ENCODE measurements at regions not wholly inside any gene's neighbourhood (a gene's known extent, or its start where the extent isn't known, plus 50 kb on each side); places are given as distances from the start of the nearest gene placed in this dataset.

DNA sequence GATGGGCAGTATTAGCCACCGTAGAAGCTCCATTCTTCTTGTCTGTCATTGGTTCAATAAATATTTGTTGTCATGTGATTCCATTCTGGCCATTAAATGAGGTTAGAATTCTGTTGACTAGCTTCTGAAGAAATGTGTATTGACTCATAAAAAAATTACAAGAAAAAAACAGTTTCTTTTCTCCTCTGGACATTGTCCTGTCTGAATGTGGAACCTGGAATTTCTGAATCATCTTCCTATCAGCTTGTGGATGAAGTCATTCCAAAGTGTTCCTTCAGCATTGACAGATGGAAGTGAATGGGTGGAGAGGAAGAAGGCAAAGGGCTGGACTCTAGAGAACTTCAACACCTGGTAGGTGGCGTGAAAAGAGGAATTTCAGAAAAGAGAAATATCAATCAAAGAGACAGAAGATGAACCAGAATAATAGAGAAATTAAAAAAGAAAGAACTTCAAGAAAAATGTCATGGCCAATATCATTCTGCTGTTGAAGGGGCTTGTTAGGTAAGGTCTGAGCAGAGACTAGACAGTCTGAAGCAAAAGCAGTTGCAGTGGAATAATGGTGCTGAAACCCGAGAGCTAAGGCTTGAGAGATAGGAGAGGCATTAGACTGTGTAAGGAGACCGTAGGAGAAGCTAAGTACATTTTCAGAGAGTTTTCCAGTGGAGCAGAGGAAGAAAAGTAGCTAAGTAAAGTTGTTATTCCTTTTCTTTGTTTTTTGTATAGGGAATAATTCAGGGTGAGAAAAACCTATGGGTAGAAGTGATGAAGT is 806.6 kb downstream of the SQOR start:
- H3K36me3 ChIP-seq (ENCODE audit: control insufficient read depth in 5 of 5, insufficient read depth in 5 of 5, low read length in 5 of 5) = no peaks in the 10 kb centered on the region
- no peak overlapping the region for H3K27ac ChIP-seq (ENCODE audit: low read depth, low read length)
- H3K9me3 ChIP-seq (ENCODE audit: control insufficient read depth in 5 of 5, low read length in 5 of 5) = peaks cover 0 to 5% (median 0%) of the 10 kb centered on the region in 5 donors
- H3K4me3 ChIP-seq (ENCODE audit: low read depth in 1 of 5, low read length in 5 of 5) = no peak overlapping the region
- H3K9ac ChIP-seq (ENCODE audit: low read length in 5 of 5) = no peak overlapping the region
- H3K4me1 ChIP-seq (ENCODE audit: control insufficient read depth in 5 of 5, insufficient read depth in 5 of 5, low read length in 5 of 5) = no peaks in the 10 kb centered on the region
- no peaks in the 10 kb centered on the region for H3K27me3 ChIP-seq (ENCODE audit: control insufficient read depth in 5 of 5, insufficient read depth in 4 of 5, low read length in 5 of 5)

DNA sequence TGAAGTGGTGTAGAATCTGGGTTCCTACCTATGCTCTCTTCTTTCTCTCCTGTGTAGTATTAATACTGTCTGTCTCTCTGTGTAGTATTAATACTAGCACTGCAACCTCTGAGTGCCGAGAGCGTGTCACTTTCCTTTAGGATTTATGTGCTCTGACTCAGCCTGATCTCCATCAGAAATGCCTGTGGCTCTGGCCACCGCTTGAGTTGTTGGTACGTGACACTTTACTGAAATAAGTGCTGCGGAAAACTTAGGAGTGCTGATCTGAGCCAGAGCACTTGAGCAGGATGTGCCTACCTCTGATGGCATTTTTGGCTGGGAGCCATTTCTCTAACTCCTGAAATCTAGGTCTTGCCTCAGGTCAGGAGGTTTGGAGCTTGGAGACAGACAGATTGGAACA is 807.4 kb downstream of the SQOR start:
- Histone ChIP-seq H3K4me3 (ENCODE audit: low read depth in 1 of 5, low read length in 5 of 5) (no peak overlapping the region), H3K9me3 (ENCODE audit: control insufficient read depth in 5 of 5, low read length in 5 of 5) (peaks cover 0 to 5% (median 0%) of the 10 kb centered on the region in 5 donors), H3K9ac (ENCODE audit: low read length in 5 of 5) (no peak overlapping the region), H3K27me3 (ENCODE audit: control insufficient read depth in 5 of 5, insufficient read depth in 4 of 5, low read length in 5 of 5) (no peaks in the 10 kb centered on the region), H3K4me1 (ENCODE audit: control insufficient read depth in 5 of 5, insufficient read depth in 5 of 5, low read length in 5 of 5) (no peaks in the 10 kb centered on the region), H3K27ac (ENCODE audit: low read depth, low read length) (no peak overlapping the region), H3K36me3 (ENCODE audit: control insufficient read depth in 5 of 5, insufficient read depth in 5 of 5, low read length in 5 of 5) (no peaks in the 10 kb centered on the region)

DNA sequence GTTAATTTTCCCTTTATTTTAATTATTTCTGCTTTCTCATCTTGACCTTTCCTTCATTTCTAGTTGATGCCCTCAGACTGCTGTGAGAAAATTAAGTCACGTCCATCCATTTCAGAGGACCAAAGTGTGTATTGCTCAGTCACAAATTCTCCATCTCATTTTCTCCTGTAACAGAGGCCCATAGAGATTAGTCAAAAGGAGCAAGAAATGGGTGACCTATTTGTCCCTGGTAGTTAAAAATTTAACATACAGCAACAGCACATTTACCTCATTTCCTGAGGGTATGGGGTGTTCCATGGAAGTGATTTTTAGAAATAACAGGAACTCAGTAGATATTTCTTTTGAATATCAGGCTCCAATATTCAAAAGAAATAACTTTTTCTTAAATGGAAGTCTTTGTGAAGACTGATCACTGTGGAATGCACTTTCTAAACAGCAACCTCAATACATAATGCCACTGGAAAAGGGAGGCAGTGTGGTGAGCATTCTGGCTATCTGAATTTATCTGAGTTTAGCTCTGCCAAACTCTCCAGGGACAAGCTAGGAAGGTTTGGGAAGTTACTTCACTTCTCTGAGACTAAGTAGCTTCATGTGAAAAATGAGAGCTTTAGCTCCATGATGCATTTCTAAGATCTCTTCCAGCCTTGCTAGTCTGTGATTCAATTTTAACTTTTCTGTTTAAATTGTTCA is 808.2 kb downstream of the SQOR start:
- Histone ChIP-seq H3K4me1 (ENCODE audit: control insufficient read depth in 5 of 5, insufficient read depth in 5 of 5, low read length in 5 of 5) (no peaks in the 10 kb centered on the region), H3K4me3 (ENCODE audit: low read depth in 1 of 5, low read length in 5 of 5) (no peak overlapping the region), H3K27me3 (ENCODE audit: control insufficient read depth in 5 of 5, insufficient read depth in 4 of 5, low read length in 5 of 5) (no peaks in the 10 kb centered on the region), H3K27ac (ENCODE audit: low read depth, low read length) (no peak overlapping the region), H3K9ac (ENCODE audit: low read length in 5 of 5) (no peak overlapping the region), H3K36me3 (ENCODE audit: control insufficient read depth in 5 of 5, insufficient read depth in 5 of 5, low read length in 5 of 5) (no peaks in the 10 kb centered on the region), H3K9me3 (ENCODE audit: control insufficient read depth in 5 of 5, low read length in 5 of 5) (peaks cover 0 to 5% (median 0%) of the 10 kb centered on the region in 5 donors)

DNA sequence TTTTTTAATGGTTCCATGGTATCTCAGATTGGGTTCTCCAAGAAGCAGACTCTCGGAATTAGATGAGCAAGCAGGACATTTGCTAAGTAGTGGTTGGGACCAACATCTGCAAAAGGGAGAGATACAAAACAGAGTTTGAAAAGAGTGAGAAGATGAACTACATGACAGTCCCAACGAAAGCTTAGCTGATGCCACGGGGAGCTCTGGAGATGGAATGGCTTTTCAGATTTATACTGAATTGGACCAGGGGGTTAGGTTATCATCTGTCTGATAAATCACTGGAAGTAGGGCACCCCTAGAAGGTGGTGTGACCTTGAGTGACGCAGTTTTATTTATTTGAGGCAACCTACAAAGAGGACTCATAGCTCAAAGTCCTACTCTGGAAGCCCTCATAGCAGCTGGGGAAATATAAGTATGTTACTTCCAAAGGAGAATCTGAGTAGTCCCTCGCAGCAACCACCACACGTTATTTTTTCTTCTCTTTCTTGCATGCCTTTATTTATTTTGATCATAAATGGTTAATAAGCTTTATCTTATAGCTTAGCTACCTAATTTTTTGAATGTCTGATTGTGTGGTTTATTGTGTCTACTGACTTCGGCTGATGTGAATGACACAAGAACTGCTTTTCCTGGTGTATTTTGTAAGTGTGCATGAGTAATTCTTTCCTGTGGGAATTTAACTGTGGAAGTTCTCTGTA is 815.4 kb downstream of the SQOR start:
- Histone ChIP-seq H3K4me3 (ENCODE audit: low read depth in 1 of 5, low read length in 5 of 5) (no peak overlapping the region), H3K4me1 (ENCODE audit: control insufficient read depth in 5 of 5, insufficient read depth in 5 of 5, low read length in 5 of 5) (no peaks in the 10 kb centered on the region), H3K9me3 (ENCODE audit: control insufficient read depth in 5 of 5, low read length in 5 of 5) (peaks cover 0 to 2% (median 0%) of the 10 kb centered on the region in 5 donors)

DNA sequence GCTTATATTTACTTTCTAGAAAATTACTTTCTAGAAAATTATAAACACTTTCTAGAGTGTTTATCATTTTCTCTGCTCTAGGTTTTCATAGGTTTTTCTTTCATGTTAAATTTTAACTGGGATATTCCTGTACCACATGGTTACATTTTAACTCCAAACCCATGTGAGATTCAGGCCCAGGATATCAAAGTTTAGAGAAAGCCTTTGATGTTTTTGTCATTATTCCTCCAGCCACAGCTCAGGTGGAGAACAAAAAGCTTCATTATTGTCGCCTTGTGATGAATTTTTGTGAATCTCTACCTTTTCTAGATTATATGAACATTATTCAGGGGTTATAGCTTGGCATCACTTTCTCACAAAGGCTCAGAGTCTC is 816.0 kb downstream of the SQOR start:
- Histone ChIP-seq H3K4me3 (ENCODE audit: low read depth in 1 of 5, low read length in 5 of 5) (no peak overlapping the region), H3K4me1 (ENCODE audit: control insufficient read depth in 5 of 5, insufficient read depth in 5 of 5, low read length in 5 of 5) (no peaks in the 10 kb centered on the region), H3K9me3 (ENCODE audit: control insufficient read depth in 5 of 5, low read length in 5 of 5) (no peaks in the 10 kb centered on the region), H3K9ac (ENCODE audit: low read length in 5 of 5) (no peak overlapping the region), H3K27ac (ENCODE audit: low read depth, low read length) (no peak overlapping the region), H3K36me3 (ENCODE audit: control insufficient read depth in 5 of 5, insufficient read depth in 5 of 5, low read length in 5 of 5) (no peaks in the 10 kb centered on the region), H3K27me3 (ENCODE audit: control insufficient read depth in 5 of 5, insufficient read depth in 4 of 5, low read length in 5 of 5) (no peaks in the 10 kb centered on the region)

More for the DNA sequence above, 815.4 kb downstream of the SQOR start:
- Histone ChIP-seq H3K36me3 (ENCODE audit: control insufficient read depth in 5 of 5, insufficient read depth in 5 of 5, low read length in 5 of 5) (no peaks in the 10 kb centered on the region), H3K9ac (ENCODE audit: low read length in 5 of 5) (no peak overlapping the region), H3K27ac (ENCODE audit: low read depth, low read length) (no peak overlapping the region), H3K27me3 (ENCODE audit: control insufficient read depth in 5 of 5, insufficient read depth in 4 of 5, low read length in 5 of 5) (no peaks in the 10 kb centered on the region)

DNA sequence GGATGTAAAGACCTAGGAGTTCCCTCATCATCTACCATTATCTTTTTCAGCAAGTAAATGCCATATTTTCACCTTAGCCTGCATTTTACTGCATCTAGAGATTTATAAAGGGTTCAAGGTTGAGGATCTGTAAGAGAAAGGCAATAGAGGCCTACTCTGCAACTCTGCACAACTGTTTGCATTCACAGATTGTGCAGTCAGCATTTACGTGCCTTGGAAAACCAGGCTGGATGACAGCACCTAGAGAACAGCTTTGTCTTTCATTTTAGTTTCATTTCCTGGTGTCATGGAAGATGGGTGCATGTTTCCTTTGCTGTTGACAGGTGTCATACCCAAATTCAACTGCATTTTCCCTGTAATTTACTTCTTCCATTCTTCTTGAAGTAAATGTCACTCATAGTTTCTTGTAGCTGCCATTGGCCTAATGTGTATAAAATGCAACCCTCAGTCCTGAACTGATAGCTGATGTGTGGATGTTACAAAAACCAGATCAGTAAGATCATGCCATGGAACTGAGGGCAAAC is 817.5 kb downstream of the SQOR start:
- H3K9me3 ChIP-seq (ENCODE audit: control insufficient read depth in 5 of 5, low read length in 5 of 5) = no peaks in the 10 kb centered on the region
- H3K27me3 ChIP-seq (ENCODE audit: control insufficient read depth in 5 of 5, insufficient read depth in 4 of 5, low read length in 5 of 5) = no peaks in the 10 kb centered on the region
- no peaks in the 10 kb centered on the region for H3K36me3 ChIP-seq (ENCODE audit: control insufficient read depth in 5 of 5, insufficient read depth in 5 of 5, low read length in 5 of 5)
- H3K4me1 ChIP-seq (ENCODE audit: control insufficient read depth in 5 of 5, insufficient read depth in 5 of 5, low read length in 5 of 5) = no peaks in the 10 kb centered on the region
- no peak overlapping the region for H3K4me3 ChIP-seq (ENCODE audit: low read depth in 1 of 5, low read length in 5 of 5)
- no peak overlapping the region for H3K27ac ChIP-seq (ENCODE audit: low read depth, low read length)
- H3K9ac ChIP-seq (ENCODE audit: low read length in 5 of 5) = no peak overlapping the region

DNA sequence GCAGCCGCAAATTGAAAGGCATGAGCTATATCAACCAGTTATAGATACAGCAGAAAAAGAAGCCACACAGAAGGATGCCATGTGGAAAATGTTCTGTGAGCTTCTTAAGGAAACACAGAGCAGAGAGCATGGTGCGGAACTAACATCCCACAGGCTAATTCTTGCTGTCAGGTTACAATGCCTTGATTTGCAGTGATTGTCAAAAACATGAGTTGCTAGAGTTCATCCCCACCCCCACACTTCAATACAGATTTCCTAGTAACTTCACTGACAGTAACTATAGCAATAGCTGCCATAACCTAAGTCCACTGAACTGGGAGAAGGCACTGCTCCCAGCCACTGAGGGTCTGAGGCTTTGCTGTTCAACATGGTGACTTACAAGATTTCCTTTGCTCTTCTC is 821.6 kb downstream of the SQOR start:
- H3K27me3 ChIP-seq (ENCODE audit: control insufficient read depth in 5 of 5, insufficient read depth in 4 of 5, low read length in 5 of 5) = no peaks in the 10 kb centered on the region
- H3K4me1 ChIP-seq (ENCODE audit: control insufficient read depth in 5 of 5, insufficient read depth in 5 of 5, low read length in 5 of 5) = no peaks in the 10 kb centered on the region
- H3K27ac ChIP-seq (ENCODE audit: low read depth, low read length) = no peak overlapping the region
- no peak overlapping the region for H3K9ac ChIP-seq (ENCODE audit: low read length in 5 of 5)
- no peaks in the 10 kb centered on the region for H3K9me3 ChIP-seq (ENCODE audit: control insufficient read depth in 5 of 5, low read length in 5 of 5)
- H3K36me3 ChIP-seq (ENCODE audit: control insufficient read depth in 5 of 5, insufficient read depth in 5 of 5, low read length in 5 of 5) = no peaks in the 10 kb centered on the region
- H3K4me3 ChIP-seq (ENCODE audit: low read depth in 1 of 5, low read length in 5 of 5) = no peak overlapping the region

DNA sequence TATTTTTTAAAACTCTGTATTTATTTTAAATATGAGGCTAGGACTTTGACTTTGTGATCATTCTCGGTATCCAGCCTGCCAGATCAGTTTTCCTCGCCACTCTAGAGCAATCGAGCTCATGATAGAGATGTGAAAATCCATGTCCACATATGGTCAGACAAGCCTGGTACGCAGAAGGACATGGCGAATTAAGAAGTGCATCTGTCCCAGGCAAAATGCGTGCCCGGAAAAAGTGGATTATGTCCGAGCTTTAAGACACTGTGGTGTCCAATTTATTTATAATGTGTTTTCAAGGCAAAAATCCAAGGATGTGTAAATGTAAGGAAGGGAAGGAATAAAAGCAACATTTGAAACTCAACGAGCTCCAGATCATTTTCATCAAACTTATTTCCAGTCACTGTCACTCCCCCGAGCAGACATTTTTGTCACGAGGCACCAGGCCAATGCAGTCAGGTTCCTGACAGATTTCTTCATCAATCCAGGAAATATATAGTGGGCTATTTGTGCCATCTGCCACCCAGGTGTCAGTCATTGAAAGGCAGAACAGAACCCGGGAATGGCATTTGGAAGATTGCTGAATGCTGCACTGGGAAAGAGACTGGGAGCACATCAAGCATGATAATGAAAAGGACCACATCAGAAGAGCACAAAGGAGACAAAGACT is 825.7 kb downstream of the SQOR start:
- Histone ChIP-seq H3K27me3 (ENCODE audit: control insufficient read depth in 5 of 5, insufficient read depth in 4 of 5, low read length in 5 of 5) (no peaks in the 10 kb centered on the region), H3K4me3 (ENCODE audit: low read depth in 1 of 5, low read length in 5 of 5) (no peak overlapping the region), H3K27ac (ENCODE audit: low read depth, low read length) (no peak overlapping the region), H3K9me3 (ENCODE audit: control insufficient read depth in 5 of 5, low read length in 5 of 5) (no peaks in the 10 kb centered on the region), H3K4me1 (ENCODE audit: control insufficient read depth in 5 of 5, insufficient read depth in 5 of 5, low read length in 5 of 5) (no peaks in the 10 kb centered on the region), H3K9ac (ENCODE audit: low read length in 5 of 5) (no peak overlapping the region), H3K36me3 (ENCODE audit: control insufficient read depth in 5 of 5, insufficient read depth in 5 of 5, low read length in 5 of 5) (no peaks in the 10 kb centered on the region)

DNA sequence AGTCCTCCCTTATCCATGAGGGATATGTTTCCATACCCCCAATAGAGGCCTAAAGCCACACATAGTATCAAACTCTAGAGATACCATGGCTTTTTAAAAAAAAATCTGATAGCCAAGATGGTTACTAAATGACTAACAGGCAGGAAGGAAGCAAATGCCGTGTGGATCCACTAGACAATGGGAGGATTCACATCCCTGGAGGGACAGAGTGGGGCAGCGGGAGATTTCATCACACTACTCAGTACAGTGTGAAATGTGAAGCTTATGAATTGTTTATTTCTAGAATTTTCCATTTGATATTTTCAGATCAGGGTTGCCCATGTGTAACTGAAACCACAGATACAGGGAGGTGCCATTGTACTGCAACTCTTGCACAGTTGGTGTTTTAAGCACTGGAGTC is 826.6 kb downstream of the SQOR start:
- Histone ChIP-seq H3K4me3 (ENCODE audit: low read depth in 1 of 5, low read length in 5 of 5) (no peak overlapping the region), H3K4me1 (ENCODE audit: control insufficient read depth in 5 of 5, insufficient read depth in 5 of 5, low read length in 5 of 5) (no peaks in the 10 kb centered on the region), H3K27ac (ENCODE audit: low read depth, low read length) (no peak overlapping the region), H3K9me3 (ENCODE audit: control insufficient read depth in 5 of 5, low read length in 5 of 5) (no peaks in the 10 kb centered on the region), H3K27me3 (ENCODE audit: control insufficient read depth in 5 of 5, insufficient read depth in 4 of 5, low read length in 5 of 5) (no peaks in the 10 kb centered on the region), H3K9ac (ENCODE audit: low read length in 5 of 5) (no peak overlapping the region), H3K36me3 (ENCODE audit: control insufficient read depth in 5 of 5, insufficient read depth in 5 of 5, low read length in 5 of 5) (no peaks in the 10 kb centered on the region)

Data from subcutaneous abdominal adipose tissue (tissue), 5 donors.